ENCODE measurements at regions not wholly inside any gene's neighbourhood (a gene's known extent, or its start where the extent isn't known, plus 50 kb on each side); places are given as distances from the start of the nearest gene placed in this dataset.

DNA sequence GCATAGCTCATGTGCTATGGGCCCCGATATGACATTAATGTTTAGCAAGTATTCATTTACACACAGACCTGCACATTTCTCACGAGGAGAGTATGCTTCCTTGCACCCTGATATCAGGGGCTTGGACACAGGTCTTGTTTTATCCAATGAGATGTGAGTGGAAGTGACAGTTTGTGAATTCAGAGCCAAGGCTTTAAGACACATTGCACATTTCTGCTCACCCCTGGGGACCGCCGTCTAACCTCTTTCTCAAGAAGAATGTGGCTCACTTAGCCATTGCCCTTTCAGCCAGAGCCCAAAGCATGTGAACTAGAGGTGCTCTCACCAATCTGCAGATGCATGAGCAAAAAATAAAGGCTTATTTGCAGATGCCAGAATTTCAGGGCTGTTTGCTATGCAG is 116.1 kb upstream of the C16orf82 start:
- TF ChIP-seq, protein P1, sequence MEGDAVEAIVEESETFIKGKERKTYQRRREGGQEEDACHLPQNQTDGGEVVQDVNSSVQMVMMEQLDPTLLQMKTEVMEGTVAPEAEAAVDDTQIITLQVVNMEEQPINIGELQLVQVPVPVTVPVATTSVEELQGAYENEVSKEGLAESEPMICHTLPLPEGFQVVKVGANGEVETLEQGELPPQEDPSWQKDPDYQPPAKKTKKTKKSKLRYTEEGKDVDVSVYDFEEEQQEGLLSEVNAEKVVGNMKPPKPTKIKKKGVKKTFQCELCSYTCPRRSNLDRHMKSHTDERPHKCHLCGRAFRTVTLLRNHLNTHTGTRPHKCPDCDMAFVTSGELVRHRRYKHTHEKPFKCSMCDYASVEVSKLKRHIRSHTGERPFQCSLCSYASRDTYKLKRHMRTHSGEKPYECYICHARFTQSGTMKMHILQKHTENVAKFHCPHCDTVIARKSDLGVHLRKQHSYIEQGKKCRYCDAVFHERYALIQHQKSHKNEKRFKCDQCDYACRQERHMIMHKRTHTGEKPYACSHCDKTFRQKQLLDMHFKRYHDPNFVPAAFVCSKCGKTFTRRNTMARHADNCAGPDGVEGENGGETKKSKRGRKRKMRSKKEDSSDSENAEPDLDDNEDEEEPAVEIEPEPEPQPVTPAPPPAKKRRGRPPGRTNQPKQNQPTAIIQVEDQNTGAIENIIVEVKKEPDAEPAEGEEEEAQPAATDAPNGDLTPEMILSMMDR (optimal IDR thresholded peaks at IDR 0.05 in 1 of 3, IDR thresholded peaks at IDR 0.05 in 1 of 3, conservative IDR thresholded peaks at IDR 0.05 in 1 of 3; ENCODE audit: extremely low read depth in 1 of 3, insufficient read depth in 2 of 3, low read length in 3 of 3) = no peak
- no peak for TF ChIP-seq EZH2 (IDR thresholded peaks at IDR 0.05; ENCODE audit: low read length)
